SK-N-SH (cell line): ENCODE measurements at regions not wholly inside any gene's neighbourhood (a gene's known extent, or its start where the extent isn't known, plus 50 kb on each side); places are given as distances from the start of the nearest gene placed in this dataset.

Experiments used
- FOXJ3 ChIP-seq: sonication (generic); formaldehyde crosslinking; IDR thresholded peaks from 2 replicates; pipeline ENCODE4 v1.5.1; 2020; ENCODE audit warnings: mild to moderate bottlenecking, missing genetic modification reagents
- GABPA ChIP-seq: IDR thresholded peaks from 2 replicates; pipeline ENCODE4 v1.4.0; 2012; ENCODE audit warnings: low read depth, mild to moderate bottlenecking
- PBX3 ChIP-seq: IDR thresholded peaks from 2 replicates; pipeline ENCODE4; 2012
- POLR2AphosphoS5 ChIP-seq: IDR thresholded peaks from 2 replicates; pipeline ENCODE4 v1.6.1; 2012; ENCODE audit warnings: low read depth, low read length
- RFX5 ChIP-seq: IDR thresholded peaks from 2 replicates; pipeline ENCODE4 v1.6.1; 2012; ENCODE audit warnings: mild to moderate bottlenecking, improper control_type of control experiment, low read length
- SMC3 ChIP-seq: IDR thresholded peaks from 2 replicates; pipeline ENCODE4 v1.6.1; 2012; ENCODE audit warnings: low read depth, low read length, improper control_type of control experiment
- TAF1 ChIP-seq: IDR thresholded peaks from 2 replicates; pipeline ENCODE4 v1.6.1; 2012; ENCODE audit warnings: low read depth, mild to moderate bottlenecking, low read length, moderate library complexity, borderline replicate concordance
- YY1 ChIP-seq: IDR thresholded peaks from 2 replicates; pipeline ENCODE4 v1.4.0; 2012; ENCODE audit warnings: low read depth, mild to moderate bottlenecking
- TF ChIP-seq, protein P1 (sequence below): fragments of 200-600 bp; sonication (generic); IDR thresholded peaks from 2 replicates; pipeline ENCODE4 v1.6.1; 2017; ENCODE audit warnings: antibody characterized with exemption, mild to moderate bottlenecking, moderate library complexity

- TF ChIP-seq SMC3: no peak
- TF ChIP-seq, protein P1, sequence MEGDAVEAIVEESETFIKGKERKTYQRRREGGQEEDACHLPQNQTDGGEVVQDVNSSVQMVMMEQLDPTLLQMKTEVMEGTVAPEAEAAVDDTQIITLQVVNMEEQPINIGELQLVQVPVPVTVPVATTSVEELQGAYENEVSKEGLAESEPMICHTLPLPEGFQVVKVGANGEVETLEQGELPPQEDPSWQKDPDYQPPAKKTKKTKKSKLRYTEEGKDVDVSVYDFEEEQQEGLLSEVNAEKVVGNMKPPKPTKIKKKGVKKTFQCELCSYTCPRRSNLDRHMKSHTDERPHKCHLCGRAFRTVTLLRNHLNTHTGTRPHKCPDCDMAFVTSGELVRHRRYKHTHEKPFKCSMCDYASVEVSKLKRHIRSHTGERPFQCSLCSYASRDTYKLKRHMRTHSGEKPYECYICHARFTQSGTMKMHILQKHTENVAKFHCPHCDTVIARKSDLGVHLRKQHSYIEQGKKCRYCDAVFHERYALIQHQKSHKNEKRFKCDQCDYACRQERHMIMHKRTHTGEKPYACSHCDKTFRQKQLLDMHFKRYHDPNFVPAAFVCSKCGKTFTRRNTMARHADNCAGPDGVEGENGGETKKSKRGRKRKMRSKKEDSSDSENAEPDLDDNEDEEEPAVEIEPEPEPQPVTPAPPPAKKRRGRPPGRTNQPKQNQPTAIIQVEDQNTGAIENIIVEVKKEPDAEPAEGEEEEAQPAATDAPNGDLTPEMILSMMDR: no peak
- TF ChIP-seq POLR2AphosphoS5: no peak
- TF ChIP-seq FOXJ3: no peak
- TF ChIP-seq PBX3: no peak
- TF ChIP-seq GABPA: no peak
- no peak for TF ChIP-seq RFX5
- no peak for TF ChIP-seq TAF1
- no peak for TF ChIP-seq YY1
Observed at GRCh38 chr14:88069677-88070076, 64.7 kb downstream of the GPR65 start.
